Astrocyte (in vitro differentiated cells and primary cell): ENCODE measurements at regions not wholly inside any gene's neighbourhood (a gene's known extent, or its start where the extent isn't known, plus 50 kb on each side); places are given as distances from the start of the nearest gene placed in this dataset.

Experiments used
- DNase-seq: peaks from one replicate; pipeline ENCODE4 v3.0.0-alpha.2; 2010; ENCODE audit warnings: low read depth
- FAIRE-seq: peaks from 2 replicates; lab custom pipeline; 2011; peaks lifted over from hg19 to GRCh38; lab: Jason Lieb, UNC
- H2AFZ ChIP-seq: 2 replicates; pipeline ENCODE4 v1.6.0; 2012; ENCODE audit warnings: low read depth, low read length, inconsistent platforms
- H3K27ac ChIP-seq: 2 replicates; pipeline ENCODE4 v1.5.1; 2011; ENCODE audit warnings: low read depth, low read length, inconsistent platforms
- H3K27me3 ChIP-seq: 2 replicates; pipeline ENCODE4 v1.6.0; 2011; ENCODE audit warnings: low read length, inconsistent platforms; ENCODE audit not compliant: insufficient read depth
- H3K36me3 ChIP-seq: 2 replicates; pipeline ENCODE4 v1.5.1; 2011; ENCODE audit warnings: low read length, inconsistent platforms; ENCODE audit not compliant: insufficient read depth
- H3K4me1 ChIP-seq: 2 replicates; pipeline ENCODE4 v1.5.1; 2011; ENCODE audit warnings: low read length, inconsistent platforms; ENCODE audit not compliant: insufficient read depth
- H3K4me2 ChIP-seq: 2 replicates; pipeline ENCODE4 v1.6.0; 2012; ENCODE audit warnings: low read length, inconsistent platforms
- H3K4me3 ChIP-seq: 2 replicates; pipeline ENCODE4 v1.5.1; 2011; ENCODE audit warnings: low read depth, mild to moderate bottlenecking, low read length, inconsistent platforms; ENCODE audit not compliant: insufficient read depth
- H3K79me2 ChIP-seq: 2 replicates; pipeline ENCODE4 v1.6.0; 2012; ENCODE audit warnings: mild to moderate bottlenecking, low read length, inconsistent platforms; ENCODE audit not compliant: insufficient read depth
- H3K9ac ChIP-seq: 2 replicates; pipeline ENCODE4 v1.6.0; 2012; ENCODE audit warnings: mild to moderate bottlenecking, low read length, inconsistent platforms
- H3K9me3 ChIP-seq: 2 replicates; pipeline ENCODE4 v1.5.1; 2012; ENCODE audit warnings: low read depth, mild to moderate bottlenecking, low read length, inconsistent platforms; ENCODE audit not compliant: insufficient read depth
- H4K20me1 ChIP-seq: 2 replicates; pipeline ENCODE4 v1.6.0; 2012; ENCODE audit warnings: low read length, inconsistent platforms; ENCODE audit not compliant: insufficient read depth
- H3K27ac Mint-ChIP-seq: one replicate; pipeline ENCODE4 v1.8.0; 2021; ENCODE audit warnings: mild to moderate bottlenecking, mixed read lengths; ENCODE audit not compliant: unreplicated experiment
- H3K27me3 Mint-ChIP-seq: one replicate; pipeline ENCODE4 v1.8.0; 2021; ENCODE audit warnings: low read depth, mixed read lengths; ENCODE audit not compliant: unreplicated experiment
- H3K36me3 Mint-ChIP-seq: one replicate; pipeline ENCODE4 v1.8.0; 2021; ENCODE audit warnings: low read depth, mixed read lengths; ENCODE audit not compliant: unreplicated experiment
- H3K4me1 Mint-ChIP-seq: one replicate; pipeline ENCODE4 v1.8.0; 2021; ENCODE audit warnings: low read depth, mixed read lengths; ENCODE audit not compliant: unreplicated experiment
- H3K4me3 Mint-ChIP-seq: one replicate; pipeline ENCODE4 v1.8.0; 2021; ENCODE audit warnings: mild to moderate bottlenecking, moderate library complexity, mixed read lengths; ENCODE audit not compliant: unreplicated experiment
- H3K9me3 Mint-ChIP-seq: one replicate; pipeline ENCODE4 v1.8.0; 2021; ENCODE audit warnings: mild to moderate bottlenecking, mixed read lengths; ENCODE audit not compliant: unreplicated experiment
- CTCF ChIP-seq: IDR thresholded peaks from 2 replicates; pipeline ENCODE4 v1.5.1; 2011; ENCODE audit warnings: low read depth, mild to moderate bottlenecking, inconsistent platforms, low read length, moderate library complexity; ENCODE audit not compliant: insufficient read depth
- EZH2 ChIP-seq: IDR thresholded peaks from 2 replicates; pipeline ENCODE4 v1.6.1; 2012; ENCODE audit warnings: mild to moderate bottlenecking, low read length, inconsistent platforms; ENCODE audit not compliant: insufficient read depth

- H3K27me3 Mint-ChIP-seq = peaks cover 3% of the 10 kb centered on the region
Observed at GRCh38 chr3:36013425-36013824, 366.9 kb upstream of the STAC start.

GRCh38 chr3:36025232-36025631, 355.1 kb upstream of the STAC start:
- no peak overlapping the region for H3K4me3 Mint-ChIP-seq
- H3K9me3 Mint-ChIP-seq = peaks cover 4% of the 10 kb centered on the region
- Histone ChIP-seq H3K9me3 (no peaks in the 10 kb centered on the region), H3K4me2 (no peak overlapping the region), H3K4me3 (no peak overlapping the region), H3K9ac (no peak overlapping the region), H3K27ac (no peak overlapping the region), H3K36me3 (no peaks in the 10 kb centered on the region), H2AFZ (no peak overlapping the region), H3K27me3 (no peaks in the 10 kb centered on the region), H3K4me1 (no peaks in the 10 kb centered on the region), H4K20me1 (no peaks in the 10 kb centered on the region), H3K79me2 (no peaks in the 10 kb centered on the region)
- H3K27ac Mint-ChIP-seq = no peak overlapping the region
- H3K36me3 Mint-ChIP-seq = no peaks in the 10 kb centered on the region
- no peaks in the 10 kb centered on the region for H3K27me3 Mint-ChIP-seq
- DNase-seq (no peak), FAIRE-seq (no peak)
- no peak for TF ChIP-seq CTCF
- TF ChIP-seq EZH2 = no peak
- H3K4me1 Mint-ChIP-seq = no peaks in the 10 kb centered on the region

More at GRCh38 chr3:36013425-36013824, 366.9 kb upstream of the STAC start:
- Histone ChIP-seq H3K36me3 (no peaks in the 10 kb centered on the region), H3K4me3 (no peak overlapping the region), H2AFZ (no peak overlapping the region), H3K9me3 (no peaks in the 10 kb centered on the region), H3K9ac (no peak overlapping the region), H3K79me2 (no peaks in the 10 kb centered on the region), H4K20me1 (no peaks in the 10 kb centered on the region), H3K27me3 (no peaks in the 10 kb centered on the region), H3K4me1 (no peaks in the 10 kb centered on the region), H3K27ac (no peak overlapping the region), H3K4me2 (no peak overlapping the region)
- TF ChIP-seq CTCF (no peak), EZH2 (no peak)
- no peaks in the 10 kb centered on the region for H3K4me1 Mint-ChIP-seq
- H3K4me3 Mint-ChIP-seq = no peak overlapping the region
- DNase-seq = no peak
- H3K27ac Mint-ChIP-seq = no peak overlapping the region
- FAIRE-seq = no peak
- H3K9me3 Mint-ChIP-seq = no peaks in the 10 kb centered on the region
- H3K36me3 Mint-ChIP-seq = no peaks in the 10 kb centered on the region

GRCh38 chr3:36032180-36033047, 347.9 kb upstream of the STAC start:
- peaks cover 4% of the 10 kb centered on the region for H3K9me3 Mint-ChIP-seq
- no peak for DNase-seq

More at GRCh38 chr3:36032180-36033047, 347.9 kb upstream of the STAC start:
- H3K4me1 Mint-ChIP-seq = no peaks in the 10 kb centered on the region
- Histone ChIP-seq H3K4me2 (no peak overlapping the region), H3K36me3 (no peaks in the 10 kb centered on the region), H3K27me3 (peaks cover 4% of the 10 kb centered on the region), H3K4me3 (no peak overlapping the region), H3K27ac (no peak overlapping the region), H3K9ac (no peak overlapping the region), H3K79me2 (no peaks in the 10 kb centered on the region), H4K20me1 (no peaks in the 10 kb centered on the region), H3K9me3 (no peaks in the 10 kb centered on the region), H2AFZ (no peak overlapping the region), H3K4me1 (no peaks in the 10 kb centered on the region)
- TF ChIP-seq EZH2 (no peak), CTCF (no peak)
- no peak overlapping the region for H3K27ac Mint-ChIP-seq
- no peak overlapping the region for H3K4me3 Mint-ChIP-seq
- H3K27me3 Mint-ChIP-seq = no peaks in the 10 kb centered on the region
- no peak for FAIRE-seq
- H3K36me3 Mint-ChIP-seq = no peaks in the 10 kb centered on the region
